PC-3 (cell line): ENCODE measurements at regions not wholly inside any gene's neighbourhood (a gene's known extent, or its start where the extent isn't known, plus 50 kb on each side); places are given as distances from the start of the nearest gene placed in this dataset.

ENCODE experiments used
- ATAC-seq: fragments of 200-7000 bp; cut with Tn5 transposase; 2 replicates; pipeline ENCODE4 v1.9.1; 2020; ENCODE audit warnings: mild to moderate bottlenecking, moderate library complexity
- BruUV-seq: library from RNA; stranded (reverse); fragments of 400-500 nt; replicated peaks from 2 replicates; lab custom pipeline; 2021; lab: Mats Ljungman, UMichigan
- CTCF ChIA-PET: fragments of 300-600 bp; sonication (Branson Sonifier 250); formaldehyde crosslinking; loops from one replicate; lab custom pipeline; 2022; ENCODE audit warnings: antibody characterized with exemption; lab: Charles Lee
- POLR2A ChIA-PET: fragments of 300-600 bp; sonication (Branson Sonifier 250); formaldehyde crosslinking; loops from one replicate; lab custom pipeline; 2022; ENCODE audit warnings: antibody characterized with exemption; ENCODE audit not compliant: unreplicated experiment; lab: Charles Lee
- DNase-seq: peaks from one replicate; pipeline ENCODE4 v3.0.0-alpha.2; 2015
- H2AFZ ChIP-seq: fragments of 300-600 bp; sonication (generic); 2 replicates; pipeline ENCODE4 v1.6.0; 2016; ENCODE audit warnings: antibody characterized with exemption, low read length
- H3F3A ChIP-seq: fragments of 300-600 bp; sonication (generic); one replicate; pipeline ENCODE4 v1.6.0; 2017; ENCODE audit warnings: antibody characterized with exemption, low read length, control low read depth, mild to moderate bottlenecking; ENCODE audit not compliant: unreplicated experiment
- H3K27ac ChIP-seq: fragments of 300-600 bp; sonication (generic); 2 replicates; pipeline ENCODE4 v1.5.1; 2016; ENCODE audit warnings: mild to moderate bottlenecking, low read length
- H3K27me3 ChIP-seq: fragments of 300-600 bp; sonication (generic); 2 replicates; pipeline ENCODE4 v1.6.1; 2016; ENCODE audit warnings: low read length, mixed read lengths
- H3K36me3 ChIP-seq: fragments of 300-600 bp; sonication (generic); 2 replicates; pipeline ENCODE4 v1.6.1; 2016; ENCODE audit warnings: low read depth, mixed run types, low read length, mixed read lengths
- H3K4me1 ChIP-seq: fragments of 300-600 bp; sonication (generic); 2 replicates; pipeline ENCODE4 v1.5.1; 2016; ENCODE audit warnings: low read length; ENCODE audit not compliant: insufficient read depth
- H3K4me2 ChIP-seq: fragments of 300-600 bp; sonication (generic); 2 replicates; pipeline ENCODE4 v1.6.0; 2016; ENCODE audit warnings: low read length
- H3K4me3 ChIP-seq: fragments of 300-600 bp; sonication (generic); 2 replicates; pipeline ENCODE4 v1.5.1; 2016; ENCODE audit warnings: mild to moderate bottlenecking, low read length, mixed read lengths
- H3K79me2 ChIP-seq: fragments of 300-600 bp; sonication (generic); 2 replicates; pipeline ENCODE4 v1.6.1; 2017; ENCODE audit warnings: low read length, mixed read lengths
- H3K9ac ChIP-seq: fragments of 300-600 bp; sonication (generic); 2 replicates; pipeline ENCODE4 v1.6.0; 2016; ENCODE audit warnings: mild to moderate bottlenecking, low read length
- H3K9me2 ChIP-seq: fragments of 300-600 bp; sonication (generic); replicated peaks from 2 replicates; pipeline ENCODE4 v1.6.1; 2016; ENCODE audit warnings: mixed run types, low read length, mixed read lengths
- H3K9me3 ChIP-seq: fragments of 300-600 bp; sonication (generic); 2 replicates; pipeline ENCODE4 v1.6.1; 2016; ENCODE audit warnings: low read length, mixed read lengths
- H4K20me1 ChIP-seq: fragments of 300-600 bp; sonication (generic); 2 replicates; pipeline ENCODE4 v1.6.1; 2016; ENCODE audit warnings: low read length, mixed read lengths
- CTCF ChIP-seq: fragments of 300-600 bp; sonication (generic); conservative IDR thresholded peaks from 2 replicates; pipeline ENCODE4 v1.5.1; 2017; ENCODE audit warnings: antibody characterized with exemption, low read depth, mild to moderate bottlenecking, low read length
- EZH2 ChIP-seq: fragments of 300-600 bp; sonication (generic); IDR thresholded peaks from one replicate; pipeline ENCODE4 v1.6.1; 2017; ENCODE audit warnings: antibody characterized with exemption, mild to moderate bottlenecking, low read length; ENCODE audit not compliant: unreplicated experiment
- EZH2phosphoT487 ChIP-seq: fragments of 300-600 bp; sonication (generic); IDR thresholded peaks from 2 replicates; pipeline ENCODE4 v1.6.1; 2018; ENCODE audit warnings: mild to moderate bottlenecking, antibody characterized with exemption, low read length, borderline replicate concordance
- intact Hi-C: fragments of 100-400 bp; cut with micrococcal nuclease; formaldehyde crosslinking; loops from 2 replicates; pipeline ENCODE4 v1.9.0; 2023

- Histone ChIP-seq H3K27me3 (no peaks in the 10 kb centered on the region), H3K4me2 (no peak overlapping the region), H3K4me3 (no peak overlapping the region), H3K27ac (no peak overlapping the region), H3K9ac (no peak overlapping the region), H3K4me1 (no peaks in the 10 kb centered on the region), H3K9me2 (no peaks in the 10 kb centered on the region), H3K9me3 (no peaks in the 10 kb centered on the region), H3K36me3 (no peaks in the 10 kb centered on the region), H3F3A (no peaks in the 10 kb centered on the region), H2AFZ (no peak overlapping the region), H4K20me1 (no peaks in the 10 kb centered on the region), H3K79me2 (no peaks in the 10 kb centered on the region)
- TF ChIP-seq CTCF (no peak), EZH2phosphoT487 (no peak), EZH2 (no peak)
- CTCF ChIA-PET: no interaction called here
- no peak for ATAC-seq
- no TSS peak for BruUV-seq
- intact Hi-C loops: no loop called here
- POLR2A ChIA-PET: no interaction called here
- DNase-seq: peak; percentile 1
Measured at GRCh38 chr5:155129513-155129880, 115.9 kb downstream of the KIF4B start.

- H3K27me3 ChIP-seq: no peaks in the 10 kb centered on the region
- no peak for ATAC-seq
Measured at GRCh38 chr5:155134130-155134529, 120.6 kb downstream of the KIF4B start.

More at GRCh38 chr5:155134130-155134529, 120.6 kb downstream of the KIF4B start:
- no peaks in the 10 kb centered on the region for H3K9me3 ChIP-seq
- no peak overlapping the region for H3K27ac ChIP-seq
- no peaks in the 10 kb centered on the region for H3K9me2 ChIP-seq
- no peaks in the 10 kb centered on the region for H3K79me2 ChIP-seq
- CTCF ChIA-PET: no interaction called here
- no peaks in the 10 kb centered on the region for H3K4me1 ChIP-seq
- H3K4me3 ChIP-seq: no peak overlapping the region
- no peak for TF ChIP-seq CTCF
- no peak for TF ChIP-seq EZH2
- no peak for TF ChIP-seq EZH2phosphoT487
- no TSS peak for BruUV-seq
- no peak overlapping the region for H3K9ac ChIP-seq
- H3K4me2 ChIP-seq: no peak overlapping the region
- H3F3A ChIP-seq: no peaks in the 10 kb centered on the region
- intact Hi-C loops: no loop called here
- H2AFZ ChIP-seq: no peak overlapping the region
- POLR2A ChIA-PET: no interaction called here
- no peak for DNase-seq
- H3K36me3 ChIP-seq: no peaks in the 10 kb centered on the region
- no peaks in the 10 kb centered on the region for H4K20me1 ChIP-seq
